ENCODE measurements at regions not wholly inside any gene's neighbourhood (a gene's known extent, or its start where the extent isn't known, plus 50 kb on each side); places are given as distances from the start of the nearest gene placed in this dataset.
A peak's percentile ranks its signal among the peaks of the same experiment; 100 is the strongest.

- TF ChIP-seq CTCF (conservative IDR thresholded peaks at IDR 0.05; ENCODE audit: control insufficient read depth, insufficient read depth, low read depth, low read length): no peak
- DNase-seq (ENCODE audit: low read depth): no peak
- H3K4me3 ChIP-seq (ENCODE audit: control insufficient read depth, low read depth, low read length): no peak overlapping the region
These were observed 1262.4 kb upstream of the PCDH20 start for GRCh38 chr13:62678039-62678438.

- DNase-seq (ENCODE audit: low read depth): no peak
- TF ChIP-seq CTCF (conservative IDR thresholded peaks at IDR 0.05; ENCODE audit: control insufficient read depth, insufficient read depth, low read depth, low read length): no peak
- H3K4me3 ChIP-seq (ENCODE audit: control insufficient read depth, low read depth, low read length): no peak overlapping the region
These were observed 1248.1 kb upstream of the PCDH20 start for GRCh38 chr13:62663767-62664166.

GRCh38 chr13:62659365-62659764 is 1243.7 kb upstream of the PCDH20 start:
- H3K4me3 ChIP-seq (ENCODE audit: control insufficient read depth, low read depth, low read length): no peak overlapping the region
- TF ChIP-seq CTCF (conservative IDR thresholded peaks at IDR 0.05; ENCODE audit: control insufficient read depth, insufficient read depth, low read depth, low read length): no peak
- no peak for DNase-seq (ENCODE audit: low read depth)

GRCh38 chr13:62653371-62653770 is 1237.7 kb upstream of the PCDH20 start:
- H3K4me3 ChIP-seq (ENCODE audit: control insufficient read depth, low read depth, low read length): no peak overlapping the region
- TF ChIP-seq CTCF (conservative IDR thresholded peaks at IDR 0.05; ENCODE audit: control insufficient read depth, insufficient read depth, low read depth, low read length): no peak

GRCh38 chr13:62643799-62644524 is 1228.3 kb upstream of the PCDH20 start:
- no peak for DNase-seq (ENCODE audit: low read depth)
- TF ChIP-seq CTCF (conservative IDR thresholded peaks at IDR 0.05; ENCODE audit: control insufficient read depth, insufficient read depth, low read depth, low read length): no peak
- no peak overlapping the region for H3K4me3 ChIP-seq (ENCODE audit: control insufficient read depth, low read depth, low read length)

More at GRCh38 chr13:62653371-62653770, 1237.7 kb upstream of the PCDH20 start:
- DNase-seq (ENCODE audit: low read depth): no peak

GRCh38 chr13:62643007-62643483 is 1227.4 kb upstream of the PCDH20 start:
- H3K4me3 ChIP-seq (ENCODE audit: control insufficient read depth, low read depth, low read length): no peak overlapping the region
- TF ChIP-seq CTCF (conservative IDR thresholded peaks at IDR 0.05; ENCODE audit: control insufficient read depth, insufficient read depth, low read depth, low read length): no peak
- peak; percentile 58 for DNase-seq (ENCODE audit: low read depth)

Measured in fibroblast of mammary gland (primary cell).